Neural cell (in vitro differentiated cells): ENCODE measurements at regions not wholly inside any gene's neighbourhood (a gene's known extent, or its start where the extent isn't known, plus 50 kb on each side); places are given as distances from the start of the nearest gene placed in this dataset.

Experiments used
- H2AFZ ChIP-seq: fragments of 200-600, 300-800 bp; sonication (generic), shearing (Covaris generic); 2 replicates; pipeline ENCODE4 v1.6.0; 2014; ENCODE audit warnings: low read depth, mild to moderate bottlenecking, antibody characterized with exemption, low read length, moderate library complexity
- H3F3A ChIP-seq: fragments of 200-600 bp; shearing (Covaris generic); 2 replicates; pipeline ENCODE4 v1.6.1; 2016; ENCODE audit warnings: mild to moderate bottlenecking, moderate library complexity, mixed read lengths, antibody characterized with exemption, low read length; ENCODE audit not compliant: insufficient read depth, poor library complexity, severe bottlenecking
- H3K27ac ChIP-seq: fragments of 200-600, 300-800 bp; sonication (generic), shearing (Covaris generic); 2 replicates; pipeline ENCODE4 v1.5.1; 2014; ENCODE audit warnings: mild to moderate bottlenecking, low read length, moderate library complexity
- H3K27me3 ChIP-seq: fragments of 300-800, 200-600 bp; sonication (generic), shearing (Covaris generic); 2 replicates; pipeline ENCODE4 v1.6.0; 2014; ENCODE audit warnings: mild to moderate bottlenecking, low read depth, low read length, moderate library complexity; ENCODE audit not compliant: insufficient read depth
- H3K36me3 ChIP-seq: fragments of 300-800, 200-600 bp; sonication (generic), shearing (Covaris generic); 2 replicates; pipeline ENCODE4 v1.5.1; 2014; ENCODE audit warnings: mild to moderate bottlenecking, antibody characterized with exemption, low read length, moderate library complexity; ENCODE audit not compliant: insufficient read depth
- H3K4me2 ChIP-seq: fragments of 300-800, 200-600 bp; sonication (generic), shearing (Covaris generic); 2 replicates; pipeline ENCODE4 v1.6.0; 2014; ENCODE audit warnings: mild to moderate bottlenecking, low read length
- H3K4me3 ChIP-seq: fragments of 300-800, 200-600 bp; sonication (generic), shearing (Covaris generic); 2 replicates; pipeline ENCODE4 v1.5.1; 2014; ENCODE audit warnings: mild to moderate bottlenecking, low read length, moderate library complexity
- H3K79me2 ChIP-seq: fragments of 200-600 bp; shearing (Covaris generic); replicated peaks from 2 replicates; pipeline ENCODE4 v1.6.0; 2014; ENCODE audit warnings: mild to moderate bottlenecking, low read length, moderate library complexity; ENCODE audit not compliant: insufficient read depth
- H3K9ac ChIP-seq: fragments of 300-800, 200-600 bp; sonication (generic), shearing (Covaris generic); 2 replicates; pipeline ENCODE4 v1.6.1; 2016; ENCODE audit warnings: mild to moderate bottlenecking, low read length, mixed read lengths
- H3K9me2 ChIP-seq: fragments of 200-600 bp; shearing (Covaris generic); 2 replicates; pipeline ENCODE4 v1.6.1; 2016; ENCODE audit warnings: mild to moderate bottlenecking, low read length, mixed read lengths; ENCODE audit not compliant: insufficient read depth
- H3K9me3 ChIP-seq: fragments of 200-600, 300-800 bp; sonication (generic), shearing (Covaris generic); 2 replicates; pipeline ENCODE4 v1.6.1; 2016; ENCODE audit warnings: mild to moderate bottlenecking, mixed run types, low read length, moderate library complexity, mixed read lengths
- H4K20me1 ChIP-seq: fragments of 200-600 bp; shearing (Covaris generic); 2 replicates; pipeline ENCODE4 v1.6.1; 2016; ENCODE audit warnings: mild to moderate bottlenecking, mixed run types; ENCODE audit not compliant: insufficient read depth
- EP300 ChIP-seq: fragments of 450-650 bp; conservative IDR thresholded peaks from 2 replicates; pipeline ENCODE4 v1.6.1; 2014; ENCODE audit warnings: antibody characterized with exemption, mild to moderate bottlenecking, moderate library complexity; ENCODE audit not compliant: poor library complexity, severe bottlenecking
- EZH2 ChIP-seq: fragments of 200-600, 300-800 bp; shearing (Covaris generic), sonication (generic); IDR thresholded peaks from 2 replicates; pipeline ENCODE4 v1.6.1; 2014; ENCODE audit warnings: antibody characterized with exemption, low read length, borderline replicate concordance, mild to moderate bottlenecking; ENCODE audit not compliant: insufficient read depth, poor library complexity, severe bottlenecking
- MXI1 ChIP-seq: fragments of 450-650 bp; conservative IDR thresholded peaks from 2 replicates; pipeline ENCODE4 v1.6.1; 2014; ENCODE audit warnings: antibody characterized with exemption, mild to moderate bottlenecking; ENCODE audit not compliant: poor library complexity, severe bottlenecking
- POLR2AphosphoS5 ChIP-seq: IDR thresholded peaks from 2 replicates; pipeline ENCODE4 v1.6.1; 2012
- RAD21 ChIP-seq: fragments of 450-650 bp; conservative IDR thresholded peaks from 2 replicates; pipeline ENCODE4 v1.6.1; 2014; ENCODE audit warnings: antibody characterized with exemption, mild to moderate bottlenecking, moderate library complexity
- REST ChIP-seq: IDR thresholded peaks from 2 replicates; pipeline ENCODE4 v1.6.1; 2012; ENCODE audit warnings: borderline replicate concordance
- SMC3 ChIP-seq: fragments of 450-650 bp; conservative IDR thresholded peaks from 2 replicates; pipeline ENCODE4 v1.6.1; 2014; ENCODE audit warnings: antibody characterized with exemption, mild to moderate bottlenecking, moderate library complexity; ENCODE audit not compliant: poor library complexity
- TAF1 ChIP-seq: IDR thresholded peaks from 2 replicates; pipeline ENCODE4 v1.6.1; 2012; ENCODE audit warnings: low read depth
- TF ChIP-seq, protein P1 (sequence below): fragments of 450-650 bp; IDR thresholded peaks from 2 replicates; pipeline ENCODE4 v1.5.1; 2014; ENCODE audit warnings: antibody characterized with exemption, mild to moderate bottlenecking, moderate library complexity; ENCODE audit not compliant: poor library complexity, severe bottlenecking

DNA sequence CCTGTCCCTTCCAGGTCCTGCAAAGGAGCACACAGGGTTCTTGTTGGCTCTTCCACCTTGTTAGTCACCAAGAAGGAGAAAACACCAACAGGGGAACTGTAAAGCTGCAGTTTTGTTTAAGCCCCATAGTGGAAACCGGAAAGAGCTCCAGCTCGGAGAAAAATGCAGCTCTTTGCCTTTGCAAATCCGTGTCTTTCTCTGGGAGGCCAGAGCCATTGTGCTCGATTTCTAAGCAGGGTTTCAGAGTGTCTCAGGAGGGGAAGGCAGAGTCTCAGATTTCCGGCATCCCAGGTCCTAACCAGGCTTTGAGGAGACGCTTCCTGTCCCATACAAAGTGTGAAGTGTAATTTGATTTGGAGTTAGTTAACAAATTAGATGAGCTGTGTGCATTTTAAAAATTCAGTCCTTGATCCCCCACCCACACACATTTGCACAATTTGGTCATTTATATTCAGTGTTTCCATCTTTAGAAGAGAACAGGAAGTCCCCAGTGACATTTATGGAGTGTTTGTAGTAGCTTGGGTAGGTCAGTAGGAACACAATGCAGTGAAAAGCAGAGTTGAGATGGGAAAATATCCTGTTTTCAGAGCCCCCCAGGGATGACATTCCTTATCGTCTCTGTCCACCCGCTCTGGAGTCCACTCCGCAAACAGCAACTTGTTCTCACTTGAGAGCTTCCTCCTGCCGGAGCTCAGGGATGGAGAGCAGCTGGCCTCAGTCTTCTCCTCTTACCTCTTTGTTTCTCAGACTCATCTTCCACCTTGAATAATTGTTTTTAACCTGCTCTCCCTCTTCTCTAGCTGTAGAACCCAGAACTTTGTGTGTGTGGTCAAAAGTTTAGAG is 331.9 kb downstream of the SEC14L1 start:
- H3K79me2 ChIP-seq, result peaks cover 43% of the 10 kb centered on the region
- H3F3A ChIP-seq, result peaks cover 2% of the 10 kb centered on the region
- peak overlapping the region; percentile 18 for H3K4me3 ChIP-seq
- H4K20me1 ChIP-seq, result no peaks in the 10 kb centered on the region
- no peak overlapping the region for H3K4me2 ChIP-seq
- no peaks in the 10 kb centered on the region for H3K9me3 ChIP-seq
- H3K9ac ChIP-seq, result peak overlapping the region; percentile 16
- H3K27me3 ChIP-seq, result no peaks in the 10 kb centered on the region
- no peaks in the 10 kb centered on the region for H3K36me3 ChIP-seq
- H3K27ac ChIP-seq, result no peak overlapping the region
- no peaks in the 10 kb centered on the region for H3K9me2 ChIP-seq
- TF ChIP-seq, protein P1, sequence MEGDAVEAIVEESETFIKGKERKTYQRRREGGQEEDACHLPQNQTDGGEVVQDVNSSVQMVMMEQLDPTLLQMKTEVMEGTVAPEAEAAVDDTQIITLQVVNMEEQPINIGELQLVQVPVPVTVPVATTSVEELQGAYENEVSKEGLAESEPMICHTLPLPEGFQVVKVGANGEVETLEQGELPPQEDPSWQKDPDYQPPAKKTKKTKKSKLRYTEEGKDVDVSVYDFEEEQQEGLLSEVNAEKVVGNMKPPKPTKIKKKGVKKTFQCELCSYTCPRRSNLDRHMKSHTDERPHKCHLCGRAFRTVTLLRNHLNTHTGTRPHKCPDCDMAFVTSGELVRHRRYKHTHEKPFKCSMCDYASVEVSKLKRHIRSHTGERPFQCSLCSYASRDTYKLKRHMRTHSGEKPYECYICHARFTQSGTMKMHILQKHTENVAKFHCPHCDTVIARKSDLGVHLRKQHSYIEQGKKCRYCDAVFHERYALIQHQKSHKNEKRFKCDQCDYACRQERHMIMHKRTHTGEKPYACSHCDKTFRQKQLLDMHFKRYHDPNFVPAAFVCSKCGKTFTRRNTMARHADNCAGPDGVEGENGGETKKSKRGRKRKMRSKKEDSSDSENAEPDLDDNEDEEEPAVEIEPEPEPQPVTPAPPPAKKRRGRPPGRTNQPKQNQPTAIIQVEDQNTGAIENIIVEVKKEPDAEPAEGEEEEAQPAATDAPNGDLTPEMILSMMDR, result no peak
- no peak for TF ChIP-seq SMC3
- H2AFZ ChIP-seq, result no peak overlapping the region

- Histone ChIP-seq H3F3A (peaks cover 2% of the 10 kb centered on the region), H3K9me2 (no peaks in the 10 kb centered on the region), H3K79me2 (peaks cover 42% of the 10 kb centered on the region), H3K9me3 (no peaks in the 10 kb centered on the region), H2AFZ (no peak overlapping the region), H3K27me3 (no peaks in the 10 kb centered on the region), H3K4me2 (no peak overlapping the region), H3K4me3 (no peak overlapping the region), H4K20me1 (no peaks in the 10 kb centered on the region), H3K9ac (no peak overlapping the region), H3K36me3 (no peaks in the 10 kb centered on the region), H3K27ac (no peak overlapping the region)
- TF ChIP-seq TAF1 (no peak), RAD21 (no peak), POLR2AphosphoS5 (no peak)
Measured at GRCh38 chr17:77473615-77474226, 333.0 kb downstream of the SEC14L1 start.

DNA sequence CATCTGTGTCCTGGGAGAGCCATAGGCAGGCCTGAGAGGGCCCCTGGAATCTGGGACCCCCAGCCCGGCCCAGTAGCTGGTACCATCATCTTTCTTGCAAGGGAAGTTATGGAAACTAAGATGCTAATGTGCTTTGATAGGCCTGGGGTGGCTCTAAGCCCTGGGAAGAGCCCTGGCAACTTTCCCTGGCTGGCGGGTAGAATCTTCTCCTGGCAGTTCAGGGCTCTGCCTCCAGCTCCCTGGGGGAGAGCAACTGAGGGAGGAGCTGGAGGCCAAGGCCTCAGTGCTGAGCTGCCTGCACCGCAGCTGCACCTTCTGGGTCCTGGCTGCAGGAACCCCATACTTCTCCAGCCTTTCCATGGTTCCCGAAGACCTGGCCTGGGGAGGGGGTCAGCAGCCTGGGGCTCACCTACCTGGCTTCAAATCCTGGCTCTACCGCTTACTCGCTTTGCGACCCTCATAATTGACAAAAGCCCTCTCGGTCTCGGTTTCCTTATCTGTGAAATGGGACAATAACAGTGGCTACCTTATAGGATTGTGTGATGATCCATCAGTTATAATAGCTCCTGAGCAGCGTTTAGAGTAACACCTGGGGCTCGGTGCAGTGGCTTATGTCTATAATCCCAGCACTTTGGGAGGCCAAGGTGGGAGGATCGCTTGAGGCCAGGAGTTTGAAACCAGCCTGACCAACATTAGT is 333.7 kb downstream of the SEC14L1 start:
- H3F3A ChIP-seq, result peaks cover 2% of the 10 kb centered on the region
- no peaks in the 10 kb centered on the region for H3K9me3 ChIP-seq
- H2AFZ ChIP-seq, result no peak overlapping the region
- H3K36me3 ChIP-seq, result no peaks in the 10 kb centered on the region
- H3K9me2 ChIP-seq, result no peaks in the 10 kb centered on the region
- no peaks in the 10 kb centered on the region for H4K20me1 ChIP-seq
- no peak overlapping the region for H3K4me3 ChIP-seq
- no peak overlapping the region for H3K27ac ChIP-seq
- no peaks in the 10 kb centered on the region for H3K27me3 ChIP-seq
- no peak for TF ChIP-seq REST
- no peak for TF ChIP-seq EZH2
- TF ChIP-seq EP300, result no peak
- no peak for TF ChIP-seq MXI1
- TF ChIP-seq RAD21, result no peak
- TF ChIP-seq SMC3, result no peak
- TF ChIP-seq, protein P1, result no peak
- no peak for TF ChIP-seq POLR2AphosphoS5
- no peak for TF ChIP-seq TAF1
- no peak overlapping the region for H3K4me2 ChIP-seq
- no peak overlapping the region for H3K9ac ChIP-seq
- H3K79me2 ChIP-seq, result peaks cover 47% of the 10 kb centered on the region
